Cardiac muscle cell (in vitro differentiated cells and primary cell): ENCODE measurements at regions not wholly inside any gene's neighbourhood (a gene's known extent, or its start where the extent isn't known, plus 50 kb on each side); places are given as distances from the start of the nearest gene placed in this dataset.

Source experiments
- DNase-seq, 2 donors: peaks; one replicate each; pipeline versions ENCODE4 v3.0.0 to v3.0.0-alpha.2; 2010 to 2017; ENCODE audit warnings: low read depth in 1 of 2, low spot score in 1 of 2
- H3K27ac ChIP-seq: fragments of 200-600 bp; sonication (generic); 2 replicates; pipeline ENCODE4 v1.5.1; 2016
- H3K27me3 ChIP-seq: fragments of 200-600 bp; sonication (generic); 2 replicates; pipeline ENCODE4 v1.6.0; 2016; ENCODE audit warnings: control low read depth
- H3K36me3 ChIP-seq: fragments of 200-600 bp; sonication (generic); 2 replicates; pipeline ENCODE4 v1.5.1; 2016; ENCODE audit warnings: control low read depth
- H3K4me1 ChIP-seq: fragments of 200-600 bp; sonication (generic); 2 replicates; pipeline ENCODE4 v1.8.1; 2017; ENCODE audit warnings: low read depth, mild to moderate bottlenecking, mixed run types
- H3K4me3 ChIP-seq: fragments of 200-600 bp; sonication (generic); 2 replicates; pipeline ENCODE4 v1.5.1; 2016; ENCODE audit warnings: mild to moderate bottlenecking
- H3K9me3 ChIP-seq: fragments of 200-600 bp; sonication (generic); 2 replicates; pipeline ENCODE4 v1.5.1; 2017; ENCODE audit warnings: low read depth, mild to moderate bottlenecking, control low read depth
- TF ChIP-seq, protein P1 (sequence below): IDR thresholded peaks from 2 replicates; pipeline ENCODE4 v1.5.1; 2012; ENCODE audit warnings: low read depth, mild to moderate bottlenecking, low read length

GRCh38 chr15:36481156-36481555 is 98.3 kb upstream of the CDIN1 start:
- TF ChIP-seq, protein P1, sequence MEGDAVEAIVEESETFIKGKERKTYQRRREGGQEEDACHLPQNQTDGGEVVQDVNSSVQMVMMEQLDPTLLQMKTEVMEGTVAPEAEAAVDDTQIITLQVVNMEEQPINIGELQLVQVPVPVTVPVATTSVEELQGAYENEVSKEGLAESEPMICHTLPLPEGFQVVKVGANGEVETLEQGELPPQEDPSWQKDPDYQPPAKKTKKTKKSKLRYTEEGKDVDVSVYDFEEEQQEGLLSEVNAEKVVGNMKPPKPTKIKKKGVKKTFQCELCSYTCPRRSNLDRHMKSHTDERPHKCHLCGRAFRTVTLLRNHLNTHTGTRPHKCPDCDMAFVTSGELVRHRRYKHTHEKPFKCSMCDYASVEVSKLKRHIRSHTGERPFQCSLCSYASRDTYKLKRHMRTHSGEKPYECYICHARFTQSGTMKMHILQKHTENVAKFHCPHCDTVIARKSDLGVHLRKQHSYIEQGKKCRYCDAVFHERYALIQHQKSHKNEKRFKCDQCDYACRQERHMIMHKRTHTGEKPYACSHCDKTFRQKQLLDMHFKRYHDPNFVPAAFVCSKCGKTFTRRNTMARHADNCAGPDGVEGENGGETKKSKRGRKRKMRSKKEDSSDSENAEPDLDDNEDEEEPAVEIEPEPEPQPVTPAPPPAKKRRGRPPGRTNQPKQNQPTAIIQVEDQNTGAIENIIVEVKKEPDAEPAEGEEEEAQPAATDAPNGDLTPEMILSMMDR: no peak
- Histone ChIP-seq H3K9me3 (no peaks in the 10 kb centered on the region), H3K4me1 (peaks cover 4% of the 10 kb centered on the region), H3K4me3 (no peak overlapping the region), H3K36me3 (no peaks in the 10 kb centered on the region), H3K27ac (no peak overlapping the region), H3K27me3 (no peaks in the 10 kb centered on the region)
- DNase-seq: no peak

DNA sequence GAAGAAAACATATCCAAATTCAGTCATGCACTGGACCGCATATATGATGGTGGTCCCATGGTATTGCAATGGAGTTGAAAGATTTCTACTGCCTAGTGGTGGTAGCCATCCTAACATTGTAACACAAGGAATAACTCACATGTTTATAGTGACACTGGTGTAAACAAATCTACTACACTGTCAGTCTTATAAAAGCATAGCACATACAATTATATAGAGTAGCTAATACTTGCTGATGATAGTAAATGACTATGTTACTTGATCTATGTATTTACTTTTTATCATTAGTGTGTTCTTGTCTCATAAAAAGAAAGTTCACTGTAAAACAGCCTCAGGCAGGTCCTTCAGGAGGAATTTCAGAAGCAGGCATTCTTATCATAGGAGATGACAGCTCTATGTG is 96.0 kb upstream of the CDIN1 start:
- H3K4me1 ChIP-seq: peaks cover 4% of the 10 kb centered on the region
- H3K27me3 ChIP-seq: no peaks in the 10 kb centered on the region
- no peaks in the 10 kb centered on the region for H3K36me3 ChIP-seq
- H3K27ac ChIP-seq: no peak overlapping the region
- no peak for DNase-seq
- no peaks in the 10 kb centered on the region for H3K9me3 ChIP-seq
- TF ChIP-seq, protein P1: no peak
- H3K4me3 ChIP-seq: no peak overlapping the region

GRCh38 chr15:36484038-36484778 is 95.2 kb upstream of the CDIN1 start:
- no peak for DNase-seq
- Histone ChIP-seq H3K36me3 (no peaks in the 10 kb centered on the region), H3K27me3 (no peaks in the 10 kb centered on the region), H3K4me1 (peaks cover 4% of the 10 kb centered on the region), H3K9me3 (no peaks in the 10 kb centered on the region), H3K27ac (no peak overlapping the region), H3K4me3 (no peak overlapping the region)
- TF ChIP-seq, protein P1: no peak

GRCh38 chr15:36491912-36492311 is 87.5 kb upstream of the CDIN1 start:
- H3K36me3 ChIP-seq: no peaks in the 10 kb centered on the region
- no peak overlapping the region for H3K27ac ChIP-seq
- no peaks in the 10 kb centered on the region for H3K4me1 ChIP-seq
- H3K9me3 ChIP-seq: no peaks in the 10 kb centered on the region
- TF ChIP-seq, protein P1: no peak
- DNase-seq: no peak
- H3K4me3 ChIP-seq: no peak overlapping the region
- no peaks in the 10 kb centered on the region for H3K27me3 ChIP-seq

DNA sequence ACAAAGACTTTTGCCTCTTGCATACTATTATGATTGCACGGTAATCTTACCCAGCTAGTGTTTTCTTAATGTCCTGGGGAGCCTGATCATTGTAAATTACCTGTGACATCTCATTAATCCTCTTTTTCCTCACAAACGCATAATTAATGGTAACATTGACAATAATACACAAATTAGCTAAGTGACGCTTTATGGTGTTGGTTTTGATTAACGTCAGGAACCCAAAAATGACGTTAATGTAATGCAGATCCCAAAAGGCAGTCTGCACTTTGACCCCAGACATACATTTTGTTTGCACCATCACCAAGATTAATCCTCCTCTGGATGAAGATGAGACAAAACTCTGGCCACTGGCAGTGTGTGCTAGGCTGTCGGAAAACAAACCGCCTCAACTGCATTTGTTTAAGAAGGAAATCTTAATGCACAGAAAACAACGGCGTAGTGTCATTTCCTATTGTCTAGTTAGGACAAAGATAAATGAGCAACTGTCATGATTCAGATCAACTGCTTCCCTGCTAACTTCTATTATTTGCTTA is 83.9 kb upstream of the CDIN1 start:
- Histone ChIP-seq H3K27ac (no peak overlapping the region), H3K9me3 (no peaks in the 10 kb centered on the region), H3K4me1 (peaks cover 11% of the 10 kb centered on the region), H3K4me3 (no peak overlapping the region), H3K36me3 (no peaks in the 10 kb centered on the region), H3K27me3 (no peaks in the 10 kb centered on the region)
- TF ChIP-seq, protein P1: no peak
- DNase-seq: no peak
